PFSK-1 (cell line): ENCODE measurements at regions not wholly inside any gene's neighbourhood (a gene's known extent, or its start where the extent isn't known, plus 50 kb on each side); places are given as distances from the start of the nearest gene placed in this dataset.

ENCODE experiments used
- FOXP2 ChIP-seq: optimal IDR thresholded peaks from 2 replicates; pipeline ENCODE3; 2011; ENCODE audit warnings: borderline replicate concordance, control low read depth, inconsistent platforms; ENCODE audit not compliant: insufficient read depth; ENCODE audit errors: extremely low read length, extremely low read depth
- POLR2AphosphoS5 ChIP-seq: IDR thresholded peaks from 2 replicates; pipeline ENCODE4 v1.6.1; 2012; ENCODE audit warnings: low read depth, mild to moderate bottlenecking, control low read depth, low read length, moderate library complexity
- REST ChIP-seq, 2 experiments: IDR thresholded peaks; 2 replicates each; pipeline versions ENCODE4 v1.6.1 to v1.8.0; 2011 to 2012; ENCODE audit warnings: low read depth in 2 of 2, low read length in 2 of 2, control low read depth in 1 of 2, inconsistent platforms in 1 of 2, mild to moderate bottlenecking in 1 of 2, moderate library complexity in 1 of 2; ENCODE audit not compliant: insufficient read depth in 1 of 2
- SIN3A ChIP-seq: IDR thresholded peaks from 2 replicates; pipeline ENCODE4 v1.6.1; 2012; ENCODE audit warnings: mild to moderate bottlenecking, low read length, moderate library complexity, borderline replicate concordance; ENCODE audit not compliant: insufficient read depth
- TAF1 ChIP-seq: IDR thresholded peaks from 2 replicates; pipeline ENCODE4 v1.6.1; 2012; ENCODE audit warnings: low read length, control low read depth, borderline replicate concordance; ENCODE audit not compliant: insufficient read depth

GRCh38 chr12:92061061-92061460, 84.6 kb downstream of the BTG1 start:
- TF ChIP-seq SIN3A = no peak
- TF ChIP-seq POLR2AphosphoS5 = no peak
- TF ChIP-seq TAF1 = no peak
- TF ChIP-seq FOXP2 = no peak
- no peak for TF ChIP-seq REST (IDR thresholded peaks at IDR 0.05; ENCODE audit: insufficient read depth in 1 of 2, low read depth in 2 of 2, low read length in 2 of 2)

GRCh38 chr12:92059960-92060359, 85.7 kb downstream of the BTG1 start:
- TF ChIP-seq SIN3A = no peak
- no peak for TF ChIP-seq TAF1
- no peak for TF ChIP-seq POLR2AphosphoS5
- TF ChIP-seq REST (IDR thresholded peaks at IDR 0.05; ENCODE audit: insufficient read depth in 1 of 2, low read depth in 2 of 2, low read length in 2 of 2) = no peak
- TF ChIP-seq FOXP2 = no peak

- no peak for TF ChIP-seq TAF1
- TF ChIP-seq SIN3A = no peak
- no peak for TF ChIP-seq FOXP2
- TF ChIP-seq REST (IDR thresholded peaks at IDR 0.05; ENCODE audit: insufficient read depth in 1 of 2, low read depth in 2 of 2, low read length in 2 of 2) = no peak
- no peak for TF ChIP-seq POLR2AphosphoS5
Observed at GRCh38 chr12:92058664-92059063, 87.0 kb downstream of the BTG1 start.

- TF ChIP-seq POLR2AphosphoS5 (no peak), SIN3A (no peak), FOXP2 (no peak), REST (IDR thresholded peaks at IDR 0.05; ENCODE audit: insufficient read depth in 1 of 2, low read depth in 2 of 2, low read length in 2 of 2) (no peak), TAF1 (no peak)
Observed at GRCh38 chr12:92056290-92056689, 89.4 kb downstream of the BTG1 start.

GRCh38 chr12:92055877-92056276, 89.8 kb downstream of the BTG1 start:
- TF ChIP-seq POLR2AphosphoS5 (no peak), FOXP2 (no peak), TAF1 (no peak), REST (IDR thresholded peaks at IDR 0.05; ENCODE audit: insufficient read depth in 1 of 2, low read depth in 2 of 2, low read length in 2 of 2) (no peak), SIN3A (no peak)
